Gastrocnemius medialis (tissue), 4 donors: ENCODE measurements at regions not wholly inside any gene's neighbourhood (a gene's known extent, or its start where the extent isn't known, plus 50 kb on each side); places are given as distances from the start of the nearest gene placed in this dataset.

Source experiments
- ATAC-seq, 2 donors: fragments of 150-250 bp; one replicate each; pipeline ENCODE4 v1.9.1; 2016
- DNase-seq, 2 donors: peaks; one replicate each; pipeline ENCODE4 v3.0.0-alpha.2; 2019
- H3K27ac ChIP-seq, 4 donors: fragments of 200-600 bp; sonication (generic); 1 replicate in 1 of 4; 2 replicates in 3 of 4; pipeline ENCODE4 v1.5.1; 2016 to 2018; ENCODE audit warnings: mild to moderate bottlenecking in 2 of 4, moderate library complexity in 1 of 4
- H3K27me3 ChIP-seq, 3 donors: fragments of 200-600 bp; sonication (generic) in 2 of 3; 1 replicate in 1 of 3; 2 replicates in 2 of 3; pipeline versions ENCODE4 v1.5.1 to v1.6.0; 2016 to 2019; ENCODE audit warnings: mild to moderate bottlenecking in 1 of 3, moderate library complexity in 1 of 3
- H3K36me3 ChIP-seq, 2 donors: fragments of 200-600 bp; sonication (generic) in 1 of 2; one replicate each; pipeline ENCODE4 v1.5.1; 2017 to 2018
- H3K4me1 ChIP-seq, 2 donors: fragments of 200-600 bp; sonication (generic) in 1 of 2; one replicate each; pipeline ENCODE4 v1.5.1; 2016 to 2017; ENCODE audit warnings: mild to moderate bottlenecking in 2 of 2
- H3K4me3 ChIP-seq, 4 donors: fragments of 200-600 bp; sonication (generic) in 3 of 4; 1 replicate in 1 of 4; 2 replicates in 3 of 4; pipeline ENCODE4 v1.5.1; 2016 to 2019; ENCODE audit warnings: mild to moderate bottlenecking in 2 of 4
- H3K9me3 ChIP-seq, 3 donors: fragments of 200-600 bp; sonication (generic) in 2 of 3; 1 replicate in 1 of 3; 2 replicates in 2 of 3; pipeline ENCODE4 v1.5.1; 2016 to 2019
- CTCF ChIP-seq, 5 experiments: fragments of 450-650 bp in 3 of 5; fragments of 200-600 bp in 2 of 5; sonication (generic) in 2 of 5; IDR thresholded peaks in 4 of 5; conservative IDR thresholded peaks in 1 of 5; 1 replicate in 4 of 5; 2 replicates in 1 of 5; pipeline ENCODE4 v1.5.1; 2016 to 2019; ENCODE audit warnings: antibody characterized with exemption in 5 of 5, mild to moderate bottlenecking in 3 of 5, moderate library complexity in 3 of 5
- POLR2A ChIP-seq, 2 donors: fragments of 450-650 bp; IDR thresholded peaks; one replicate each; pipeline ENCODE4 v1.6.1; 2017; ENCODE audit warnings: antibody characterized with exemption in 2 of 2, mild to moderate bottlenecking in 2 of 2, moderate library complexity in 2 of 2
- in situ Hi-C, 4 donors: fragments of 200-750 bp; cut with MboI; loops; one replicate each; pipeline versions ENCODE4 v1.15.0 to v1.8.0; 2017; ENCODE audit warnings: low sequenced_read_pairs in 4 of 4
- intact Hi-C: fragments of 100-400 bp; cut with DNase I; formaldehyde crosslinking; loops from one replicate; pipeline ENCODE4 v1.15.1; 2023; ENCODE audit warnings: low total_unique reads

- H3K27ac ChIP-seq: peak overlapping the region in 2 of 4 donors; percentile 18 to 56
- in situ Hi-C loops: no loop called here
- H3K4me1 ChIP-seq: peaks cover 0 to 5% of the 10 kb centered on the region in 2 donors
- ATAC-seq (no peak), DNase-seq (no peak)
- no peak for TF ChIP-seq POLR2A (IDR thresholded peaks at IDR 0.05)
- no peak for TF ChIP-seq CTCF (IDR thresholded peaks at IDR 0.05 in 4 of 5, conservative IDR thresholded peaks at IDR 0.05 in 1 of 5)
- intact Hi-C loops: no loop called here
- no peaks in the 10 kb centered on the region for H3K27me3 ChIP-seq
- H3K4me3 ChIP-seq: no peak overlapping the region
- no peaks in the 10 kb centered on the region for H3K9me3 ChIP-seq
- H3K36me3 ChIP-seq: no peaks in the 10 kb centered on the region
These were observed 73.9 kb downstream of the DNTTIP2 start for GRCh38 chr1:93805027-93805610.

GRCh38 chr1:93804412-93804811 is 74.6 kb downstream of the DNTTIP2 start:
- peak; percentile 72 to 77 for ATAC-seq
- Histone ChIP-seq H3K4me3 (no peak overlapping the region), H3K27ac (peak overlapping the region in 2 of 4 donors; percentile 18 to 57), H3K4me1 (peaks cover 0 to 5% of the 10 kb centered on the region in 2 donors), H3K27me3 (no peaks in the 10 kb centered on the region), H3K36me3 (no peaks in the 10 kb centered on the region), H3K9me3 (no peaks in the 10 kb centered on the region)
- in situ Hi-C loops: no loop called here
- TF ChIP-seq POLR2A (IDR thresholded peaks at IDR 0.05) (no peak), CTCF (IDR thresholded peaks at IDR 0.05 in 4 of 5, conservative IDR thresholded peaks at IDR 0.05 in 1 of 5) (no peak)
- intact Hi-C loops: no loop called here
- no peak for DNase-seq

GRCh38 chr1:93801471-93801870 is 77.5 kb downstream of the DNTTIP2 start:
- ATAC-seq: no peak
- in situ Hi-C loops: no loop called here
- Histone ChIP-seq H3K4me1 (peaks cover 0 to 18% of the 10 kb centered on the region in 2 donors), H3K27ac (no peak overlapping the region), H3K9me3 (no peaks in the 10 kb centered on the region), H3K27me3 (no peaks in the 10 kb centered on the region), H3K4me3 (no peak overlapping the region), H3K36me3 (no peaks in the 10 kb centered on the region)
- intact Hi-C loops: no loop called here
- no peak for TF ChIP-seq POLR2A (IDR thresholded peaks at IDR 0.05)
- TF ChIP-seq CTCF (IDR thresholded peaks at IDR 0.05 in 4 of 5, conservative IDR thresholded peaks at IDR 0.05 in 1 of 5): no peak
- no peak for DNase-seq

GRCh38 chr1:93800856-93801255 is 78.2 kb downstream of the DNTTIP2 start:
- no peak for TF ChIP-seq CTCF (IDR thresholded peaks at IDR 0.05 in 4 of 5, conservative IDR thresholded peaks at IDR 0.05 in 1 of 5)
- no peak for TF ChIP-seq POLR2A (IDR thresholded peaks at IDR 0.05)
- H3K27ac ChIP-seq: no peak overlapping the region
- peaks cover 0 to 18% of the 10 kb centered on the region in 2 donors for H3K4me1 ChIP-seq
- DNase-seq (no peak), ATAC-seq (no peak)
- in situ Hi-C loops (no loop called here), intact Hi-C loops (no loop called here)
- H3K4me3 ChIP-seq: no peak overlapping the region
- no peaks in the 10 kb centered on the region for H3K9me3 ChIP-seq
- H3K27me3 ChIP-seq: no peaks in the 10 kb centered on the region
- no peaks in the 10 kb centered on the region for H3K36me3 ChIP-seq

GRCh38 chr1:93798291-93798690 is 80.7 kb downstream of the DNTTIP2 start:
- DNase-seq (no peak), ATAC-seq (no peak)
- no peak for TF ChIP-seq CTCF (IDR thresholded peaks at IDR 0.05 in 4 of 5, conservative IDR thresholded peaks at IDR 0.05 in 1 of 5)
- no peak for TF ChIP-seq POLR2A (IDR thresholded peaks at IDR 0.05)
- no peak overlapping the region for H3K27ac ChIP-seq
- H3K4me1 ChIP-seq: peaks cover 0 to 12% of the 10 kb centered on the region in 2 donors
- H3K4me3 ChIP-seq: no peak overlapping the region
- H3K9me3 ChIP-seq: no peaks in the 10 kb centered on the region
- intact Hi-C loops (no loop called here), in situ Hi-C loops (no loop called here)
- H3K27me3 ChIP-seq: no peaks in the 10 kb centered on the region
- H3K36me3 ChIP-seq: no peaks in the 10 kb centered on the region
